MCF 10A (cell line): ENCODE measurements at regions not wholly inside any gene's neighbourhood (a gene's known extent, or its start where the extent isn't known, plus 50 kb on each side); places are given as distances from the start of the nearest gene placed in this dataset.

Experiments
- BruUV-seq: library from RNA; stranded (reverse); fragments of 400-500 nt; replicated peaks from 2 replicates; lab custom pipeline; 2021; lab: Mats Ljungman, UMichigan
- CTCF ChIA-PET: fragments of 300-600 bp; sonication (Branson Sonifier 250); formaldehyde crosslinking; extraction: SDS; loops from one replicate; lab custom pipeline; 2021; ENCODE audit warnings: antibody characterized with exemption, inconsistent platforms; lab: Yijun Ruan, JAX
- POLR2A ChIA-PET: fragments of 300-600, 350-650 bp; sonication (Branson Sonifier 250); formaldehyde crosslinking; extraction: SDS; loops from one replicate; lab custom pipeline; 2020; ENCODE audit warnings: antibody characterized with exemption, inconsistent platforms; lab: Yijun Ruan, JAX
- DNase-seq: peaks from one replicate; pipeline ENCODE4 v3.0.0-alpha.2; 2018; ENCODE audit not compliant: unreplicated experiment
- H3K27ac Mint-ChIP-seq: one replicate; pipeline ENCODE4 v1.8.0; 2022; ENCODE audit warnings: mild to moderate bottlenecking, low read depth, mixed read lengths; ENCODE audit not compliant: unreplicated experiment
- H3K27me3 Mint-ChIP-seq: one replicate; pipeline ENCODE4 v1.8.0; 2022; ENCODE audit warnings: mixed read lengths; ENCODE audit not compliant: insufficient read depth, unreplicated experiment
- H3K36me3 Mint-ChIP-seq: one replicate; pipeline ENCODE4 v1.8.0; 2022; ENCODE audit warnings: mild to moderate bottlenecking, moderate library complexity, mixed read lengths; ENCODE audit not compliant: insufficient read depth, unreplicated experiment
- H3K4me1 Mint-ChIP-seq: one replicate; pipeline ENCODE4 v1.8.0; 2022; ENCODE audit warnings: mixed read lengths; ENCODE audit not compliant: insufficient read depth, unreplicated experiment
- H3K4me3 Mint-ChIP-seq: one replicate; pipeline ENCODE4 v1.8.0; 2022; ENCODE audit warnings: mild to moderate bottlenecking, moderate library complexity, mixed read lengths; ENCODE audit not compliant: unreplicated experiment
- H3K9me3 Mint-ChIP-seq: one replicate; pipeline ENCODE4 v1.8.0; 2022; ENCODE audit warnings: mixed read lengths; ENCODE audit not compliant: unreplicated experiment
- intact Hi-C: fragments of 100-400 bp; cut with micrococcal nuclease; formaldehyde crosslinking; loops from 2 replicates; pipeline ENCODE4 v1.14.1; 2022
- TF ChIP-seq, protein P1 (sequence below): fragments of 200-600 bp; IDR thresholded peaks from one replicate; pipeline ENCODE4 v1.8.0; 2022; ENCODE audit warnings: antibody characterized with exemption, mild to moderate bottlenecking; ENCODE audit not compliant: unreplicated experiment

DNA sequence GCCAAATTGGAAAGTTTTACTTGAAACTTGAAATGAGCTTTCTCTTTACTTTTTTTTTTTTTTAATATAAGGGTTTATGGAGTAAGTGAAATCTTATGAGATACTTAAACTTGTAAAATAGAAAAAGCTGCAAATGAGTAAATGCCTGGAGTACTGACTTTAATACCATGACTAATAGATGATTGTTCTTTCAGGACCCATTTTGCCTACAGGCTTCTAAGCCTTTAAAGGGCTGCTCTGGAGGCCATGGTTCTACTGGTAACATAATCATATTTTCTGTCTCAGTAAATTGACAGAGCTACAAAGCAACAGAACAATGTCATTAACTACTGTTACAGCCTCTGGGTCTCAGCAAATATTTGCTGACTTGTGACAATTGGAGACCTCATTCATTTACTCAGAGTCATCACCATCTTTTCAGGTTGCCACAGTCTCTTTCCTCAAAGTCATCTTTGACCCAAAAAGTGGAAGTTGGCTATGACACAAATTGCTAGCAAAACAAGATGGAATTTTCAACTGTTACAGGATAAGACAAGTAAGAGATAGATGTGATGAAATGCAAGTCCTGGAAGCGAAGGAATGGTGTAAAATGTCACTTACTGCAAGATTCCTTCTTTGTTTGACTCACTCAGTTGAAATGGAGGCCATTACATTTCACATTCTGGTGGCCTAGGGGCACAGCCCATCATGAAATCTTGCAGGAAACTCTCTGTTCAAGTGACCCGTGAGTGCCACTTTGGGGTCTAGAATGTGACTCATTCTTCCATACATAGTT, 132.7 kb downstream of the BTC start:
- intact Hi-C loops = loop anchor here (2.0 kb wide), 1 partner anchor 37 kb away; no protein-coding TSS in a partner anchor
- Mint-ChIP-seq H3K9me3 (no peaks in the 10 kb centered on the region), H3K4me1 (peaks cover 47% of the 10 kb centered on the region), H3K4me3 (no peak overlapping the region), H3K36me3 (no peaks in the 10 kb centered on the region), H3K27me3 (no peaks in the 10 kb centered on the region), H3K27ac (peak overlapping the region; percentile 98)
- ChIA-PET POLR2A (interaction anchor here (0.5 to 1.4 kb wide), 9 partner anchors 10 to 285 kb away, joined by 3 to 11 read pairs (median 4); no protein-coding TSS in a partner anchor), CTCF (interaction anchor here (0.7 to 1.2 kb wide), 4 partner anchors 11 to 341 kb away, joined by 3 read pairs; no protein-coding TSS in a partner anchor)
- TF ChIP-seq, protein P1, sequence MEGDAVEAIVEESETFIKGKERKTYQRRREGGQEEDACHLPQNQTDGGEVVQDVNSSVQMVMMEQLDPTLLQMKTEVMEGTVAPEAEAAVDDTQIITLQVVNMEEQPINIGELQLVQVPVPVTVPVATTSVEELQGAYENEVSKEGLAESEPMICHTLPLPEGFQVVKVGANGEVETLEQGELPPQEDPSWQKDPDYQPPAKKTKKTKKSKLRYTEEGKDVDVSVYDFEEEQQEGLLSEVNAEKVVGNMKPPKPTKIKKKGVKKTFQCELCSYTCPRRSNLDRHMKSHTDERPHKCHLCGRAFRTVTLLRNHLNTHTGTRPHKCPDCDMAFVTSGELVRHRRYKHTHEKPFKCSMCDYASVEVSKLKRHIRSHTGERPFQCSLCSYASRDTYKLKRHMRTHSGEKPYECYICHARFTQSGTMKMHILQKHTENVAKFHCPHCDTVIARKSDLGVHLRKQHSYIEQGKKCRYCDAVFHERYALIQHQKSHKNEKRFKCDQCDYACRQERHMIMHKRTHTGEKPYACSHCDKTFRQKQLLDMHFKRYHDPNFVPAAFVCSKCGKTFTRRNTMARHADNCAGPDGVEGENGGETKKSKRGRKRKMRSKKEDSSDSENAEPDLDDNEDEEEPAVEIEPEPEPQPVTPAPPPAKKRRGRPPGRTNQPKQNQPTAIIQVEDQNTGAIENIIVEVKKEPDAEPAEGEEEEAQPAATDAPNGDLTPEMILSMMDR = no peak
- DNase-seq = peak; percentile 40
- BruUV-seq = no TSS peak

DNA sequence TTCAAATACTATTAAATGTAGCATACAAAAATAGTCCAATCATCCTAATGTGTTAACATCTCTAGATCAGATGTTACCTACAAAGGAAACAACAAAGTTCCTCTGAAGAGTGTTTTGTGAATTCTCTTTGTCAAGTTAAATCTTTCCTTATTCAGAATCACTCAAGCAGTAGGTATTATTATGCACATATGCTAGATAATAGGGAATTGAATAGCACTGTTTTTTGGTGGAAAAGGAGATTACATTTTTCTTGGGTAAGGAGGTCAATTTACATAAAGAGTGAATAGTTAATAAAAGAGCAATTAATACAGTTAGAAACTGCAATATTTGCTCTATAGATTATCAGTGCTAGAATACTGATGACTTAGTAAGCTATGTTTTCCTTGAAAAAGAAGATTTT, 130.7 kb downstream of the BTC start:
- no peaks in the 10 kb centered on the region for H3K9me3 Mint-ChIP-seq
- H3K4me3 Mint-ChIP-seq = no peak overlapping the region
- CTCF ChIA-PET = interaction anchor here (0.5 to 1.3 kb wide), 8 partner anchors 11 to 119 kb away, joined by 3 to 5 read pairs (median 3); no protein-coding TSS in a partner anchor
- peaks cover 41% of the 10 kb centered on the region for H3K4me1 Mint-ChIP-seq
- H3K36me3 Mint-ChIP-seq = no peaks in the 10 kb centered on the region
- DNase-seq = no peak
- H3K27me3 Mint-ChIP-seq = no peaks in the 10 kb centered on the region
- POLR2A ChIA-PET = interaction anchor here (0.6 to 3.3 kb wide), 3 partner anchors 31 to 216 kb away, joined by 3 to 13 read pairs (median 3); no protein-coding TSS in a partner anchor
- no peak overlapping the region for H3K27ac Mint-ChIP-seq
- TF ChIP-seq, protein P1 = no peak
- intact Hi-C loops = no loop called here
- no TSS peak for BruUV-seq

DNA sequence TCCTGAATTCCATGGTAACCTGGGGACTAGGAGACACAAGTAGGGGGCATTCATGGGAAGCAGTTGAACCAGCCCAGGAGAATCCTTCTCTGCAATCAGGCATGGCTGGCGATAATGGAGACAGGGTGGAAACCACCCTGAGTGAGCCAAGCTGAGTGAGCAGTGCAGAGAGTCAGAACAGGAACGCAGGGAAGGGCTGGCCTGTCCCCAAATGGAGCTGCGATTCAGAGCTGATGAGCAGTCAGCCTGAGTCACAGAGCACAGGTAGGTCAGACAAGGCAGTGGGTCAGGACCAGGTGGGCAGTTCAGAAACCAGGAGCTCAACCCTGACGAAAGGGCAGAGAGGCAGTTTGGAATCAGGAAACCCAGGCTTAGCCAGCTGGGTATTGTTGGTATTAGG, 129.0 kb downstream of the BTC start:
- peak; percentile 45 for DNase-seq
- CTCF ChIA-PET = interaction anchor here (0.5 to 1.9 kb wide), 9 partner anchors 41 to 289 kb away, joined by 3 to 7 read pairs (median 3); no protein-coding TSS in a partner anchor
- TF ChIP-seq, protein P1 = no peak
- intact Hi-C loops = no loop called here
- no peak overlapping the region for H3K4me3 Mint-ChIP-seq
- no TSS peak for BruUV-seq
- no peaks in the 10 kb centered on the region for H3K27me3 Mint-ChIP-seq
- H3K27ac Mint-ChIP-seq = peak overlapping the region; percentile 25
- H3K9me3 Mint-ChIP-seq = no peaks in the 10 kb centered on the region
- H3K4me1 Mint-ChIP-seq = peaks cover 32% of the 10 kb centered on the region
- POLR2A ChIA-PET = interaction anchor here (0.6 to 3.3 kb wide), 9 partner anchors 32 to 631 kb away, joined by 3 to 13 read pairs (median 3); no protein-coding TSS in a partner anchor
- H3K36me3 Mint-ChIP-seq = no peaks in the 10 kb centered on the region

DNA sequence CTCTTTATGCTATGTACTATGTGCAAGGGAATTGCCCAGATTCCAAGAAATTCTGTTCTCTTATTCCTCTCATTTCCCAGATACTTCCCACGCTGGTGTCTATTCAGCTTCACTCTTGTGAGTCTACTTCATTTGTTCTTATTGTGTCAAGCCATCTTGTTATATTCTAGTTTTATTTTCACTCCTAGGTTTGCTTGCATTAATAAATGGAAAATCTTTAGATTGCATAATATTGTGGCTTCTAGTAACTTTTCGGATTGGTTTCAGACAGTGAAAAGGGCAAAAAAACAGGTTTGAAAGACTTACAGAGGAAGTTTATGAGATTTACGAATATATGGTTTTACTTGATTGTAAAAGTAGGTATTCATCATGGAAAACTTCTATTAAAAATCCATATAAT, 128.4 kb downstream of the BTC start:
- Mint-ChIP-seq H3K27me3 (no peaks in the 10 kb centered on the region), H3K27ac (peak overlapping the region; percentile 25), H3K4me1 (peaks cover 33% of the 10 kb centered on the region), H3K9me3 (no peaks in the 10 kb centered on the region), H3K4me3 (no peak overlapping the region), H3K36me3 (no peaks in the 10 kb centered on the region)
- CTCF ChIA-PET = interaction anchor here (0.6 to 1.9 kb wide), 9 partner anchors 42 to 437 kb away, joined by 3 to 7 read pairs (median 4); no protein-coding TSS in a partner anchor
- intact Hi-C loops = no loop called here
- TF ChIP-seq, protein P1 = no peak
- POLR2A ChIA-PET = interaction anchor here (0.6 to 3.3 kb wide), 10 partner anchors 33 to 632 kb away, joined by 3 to 13 read pairs (median 3); partner anchors contain the start of gene AREG
- DNase-seq = no peak
- BruUV-seq = no TSS peak
